ENCODE measurements at regions not wholly inside any gene's neighbourhood (a gene's known extent, or its start where the extent isn't known, plus 50 kb on each side); places are given as distances from the start of the nearest gene placed in this dataset.

- no peak for TF ChIP-seq CTCF (IDR thresholded peaks at IDR 0.05)
- no peak for TF ChIP-seq POLR2A (IDR thresholded peaks at IDR 0.05)
Observed at GRCh38 chr5:93278896-93279295, 302.1 kb downstream of the NR2F1-AS1 start.

Measured in thyroid gland (tissue), 4 donors.